CD4-positive, CD25-positive, alpha-beta regulatory T cell (primary cell): ENCODE measurements at regions not wholly inside any gene's neighbourhood (a gene's known extent, or its start where the extent isn't known, plus 50 kb on each side); places are given as distances from the start of the nearest gene placed in this dataset.

Source experiments
- ATAC-seq, 2 donors: fragments of 150-1000 bp; cut with Tn5 transposase; one replicate each; pipeline ENCODE4 v1.10.0; 2021; ENCODE audit warnings: low read depth in 2 of 2, moderate number of reproducible peaks in 2 of 2, moderate library complexity in 1 of 2
- DNase-seq, 3 donors: peaks; one replicate each; pipeline versions ENCODE4 v3.0.0 to v3.0.0-alpha.2; 2012 to 2022; ENCODE audit warnings: mixed read lengths in 1 of 3
- H3K27ac ChIP-seq: one replicate; pipeline ENCODE4 v1.7.0; 2013; ENCODE audit warnings: mild to moderate bottlenecking, low read length; ENCODE audit not compliant: insufficient read depth, poor library complexity, severe bottlenecking
- H3K27me3 ChIP-seq: one replicate; pipeline ENCODE4 v1.7.0; 2013; ENCODE audit warnings: low read length; ENCODE audit not compliant: control insufficient read depth, insufficient read depth
- H3K36me3 ChIP-seq: one replicate; pipeline ENCODE4 v1.7.0; 2013; ENCODE audit warnings: mild to moderate bottlenecking, low read length, moderate library complexity; ENCODE audit not compliant: control insufficient read depth, insufficient read depth
- H3K4me1 ChIP-seq: 2 replicates; pipeline ENCODE4 v1.7.0; 2013; ENCODE audit warnings: mild to moderate bottlenecking, low read length; ENCODE audit not compliant: insufficient read depth, control insufficient read depth, poor library complexity, severe bottlenecking
- H3K4me3 ChIP-seq: one replicate; pipeline ENCODE4 v1.7.0; 2013; ENCODE audit warnings: low read depth, mild to moderate bottlenecking, low read length, moderate library complexity
- H3K9me3 ChIP-seq, 2 experiments: 1 replicate in 1 of 2; 2 replicates in 1 of 2; pipeline ENCODE4 v1.7.0; 2013; ENCODE audit warnings: low read length in 2 of 2, mild to moderate bottlenecking in 1 of 2, moderate library complexity in 1 of 2; ENCODE audit not compliant: control insufficient read depth in 2 of 2
- H3K27ac Mint-ChIP-seq, 3 donors: one replicate each; pipeline ENCODE4 v1.8.0; 2020 to 2022; ENCODE audit warnings: mild to moderate bottlenecking in 3 of 3, mixed read lengths in 3 of 3, moderate library complexity in 2 of 3
- H3K27me3 Mint-ChIP-seq: one replicate; pipeline ENCODE4 v1.8.0; 2022; ENCODE audit warnings: mild to moderate bottlenecking, mixed read lengths
- H3K36me3 Mint-ChIP-seq: one replicate; pipeline ENCODE4 v1.8.0; 2020; ENCODE audit warnings: mixed read lengths
- H3K4me1 Mint-ChIP-seq, 4 donors: one replicate each; pipeline ENCODE4 v1.8.0; 2020 to 2022; ENCODE audit warnings: mixed read lengths in 4 of 4, mild to moderate bottlenecking in 1 of 4
- H3K4me3 Mint-ChIP-seq, 4 donors: one replicate each; pipeline ENCODE4 v1.8.0; 2020 to 2022; ENCODE audit warnings: mild to moderate bottlenecking in 4 of 4, mixed read lengths in 4 of 4, moderate library complexity in 3 of 4
- H3K9me3 Mint-ChIP-seq, 7 donors: one replicate each; pipeline ENCODE4 v1.8.0; 2020 to 2022; ENCODE audit warnings: mixed read lengths in 7 of 7, mild to moderate bottlenecking in 3 of 7, moderate library complexity in 2 of 7

GRCh38 chr19:29889702-29890101, 52.3 kb upstream of the URI1 start:
- Histone ChIP-seq H3K27me3 (no peaks in the 10 kb centered on the region), H3K9me3 (no peaks in the 10 kb centered on the region), H3K36me3 (no peaks in the 10 kb centered on the region), H3K4me1 (no peaks in the 10 kb centered on the region), H3K27ac (no peak overlapping the region), H3K4me3 (no peak overlapping the region)
- Mint-ChIP-seq H3K36me3 (no peaks in the 10 kb centered on the region), H3K9me3 (peaks cover 0 to 2% (median 0%) of the 10 kb centered on the region in 7 donors), H3K4me3 (no peak overlapping the region), H3K27me3 (peaks cover 6% of the 10 kb centered on the region), H3K27ac (no peak overlapping the region), H3K4me1 (peaks cover 0 to 8% (median 0%) of the 10 kb centered on the region in 4 donors)
- no peak for ATAC-seq
- no peak for DNase-seq

DNA sequence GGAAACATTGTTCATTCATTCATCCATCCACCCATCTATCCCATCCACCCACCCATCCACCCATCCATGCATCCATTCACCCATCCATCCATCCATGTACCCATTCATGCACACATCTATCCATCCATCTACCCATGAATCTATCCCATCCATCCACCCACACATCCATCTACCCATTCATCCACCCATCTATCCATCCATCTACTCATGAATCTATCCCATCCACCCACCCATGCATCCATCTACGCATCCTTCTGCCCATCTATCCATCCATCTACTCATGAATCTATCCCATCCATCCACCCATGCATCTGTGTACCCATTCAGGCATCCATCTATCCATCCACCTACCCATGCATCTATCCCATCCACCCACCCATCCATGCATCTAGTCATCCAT, 51.6 kb upstream of the URI1 start:
- DNase-seq (no peak), ATAC-seq (no peak)
- Mint-ChIP-seq H3K4me1 (peaks cover 0 to 8% (median 0%) of the 10 kb centered on the region in 4 donors), H3K27ac (no peak overlapping the region), H3K27me3 (peaks cover 6% of the 10 kb centered on the region), H3K36me3 (no peaks in the 10 kb centered on the region), H3K4me3 (no peak overlapping the region), H3K9me3 (peaks cover 0 to 2% (median 0%) of the 10 kb centered on the region in 7 donors)
- H3K9me3 ChIP-seq = no peaks in the 10 kb centered on the region
- H3K4me3 ChIP-seq = no peak overlapping the region
- no peaks in the 10 kb centered on the region for H3K36me3 ChIP-seq
- H3K27ac ChIP-seq = no peak overlapping the region
- no peaks in the 10 kb centered on the region for H3K4me1 ChIP-seq
- no peaks in the 10 kb centered on the region for H3K27me3 ChIP-seq
